Calu3 (cell line): ENCODE measurements at regions not wholly inside any gene's neighbourhood (a gene's known extent, or its start where the extent isn't known, plus 50 kb on each side); places are given as distances from the start of the nearest gene placed in this dataset.

Experiments used
- BruUV-seq: library from RNA; stranded (reverse); fragments of 400-500 nt; replicated peaks from 2 replicates; lab custom pipeline; 2021; lab: Mats Ljungman, UMichigan
- CTCF ChIA-PET: fragments of 300-600 bp; sonication (Branson Sonifier 250); formaldehyde crosslinking; loops from one replicate; lab custom pipeline; 2022; ENCODE audit warnings: antibody characterized with exemption; lab: Charles Lee
- DNase-seq: peaks from one replicate; pipeline ENCODE4 v3.0.0; 2022
- H3K27ac Mint-ChIP-seq: one replicate; pipeline ENCODE4 v1.8.0; 2022; ENCODE audit warnings: mixed read lengths; ENCODE audit not compliant: unreplicated experiment
- H3K27me3 Mint-ChIP-seq: one replicate; pipeline ENCODE4 v1.8.0; 2022; ENCODE audit warnings: mixed read lengths; ENCODE audit not compliant: unreplicated experiment
- H3K36me3 Mint-ChIP-seq: one replicate; pipeline ENCODE4 v1.8.0; 2022; ENCODE audit warnings: mild to moderate bottlenecking, moderate library complexity, mixed read lengths; ENCODE audit not compliant: insufficient read depth, unreplicated experiment
- H3K4me1 Mint-ChIP-seq: one replicate; pipeline ENCODE4 v1.8.0; 2022; ENCODE audit warnings: mild to moderate bottlenecking, low read depth, mixed read lengths; ENCODE audit not compliant: unreplicated experiment
- H3K4me3 Mint-ChIP-seq: one replicate; pipeline ENCODE4 v1.8.0; 2022; ENCODE audit warnings: mild to moderate bottlenecking, low read depth, moderate library complexity, mixed read lengths; ENCODE audit not compliant: unreplicated experiment
- H3K9me3 Mint-ChIP-seq: one replicate; pipeline ENCODE4 v1.8.0; 2022; ENCODE audit warnings: low read depth, mixed read lengths; ENCODE audit not compliant: unreplicated experiment
- intact Hi-C: fragments of 100-400 bp; cut with micrococcal nuclease; formaldehyde crosslinking; loops from one replicate; pipeline ENCODE4 v1.10.0; 2022; ENCODE audit not compliant: unreplicated experiment
- TF ChIP-seq, protein P1 (sequence below): fragments of 200-600 bp; IDR thresholded peaks from one replicate; pipeline ENCODE4 v1.8.0; 2022; ENCODE audit warnings: antibody characterized with exemption; ENCODE audit not compliant: unreplicated experiment

GRCh38 chr5:68421485-68422220 is 206.1 kb downstream of the PIK3R1 start:
- Mint-ChIP-seq H3K27me3 (no peaks in the 10 kb centered on the region), H3K36me3 (no peaks in the 10 kb centered on the region), H3K4me3 (no peak overlapping the region), H3K9me3 (peaks cover 4% of the 10 kb centered on the region), H3K4me1 (peaks cover 57% of the 10 kb centered on the region), H3K27ac (no peak overlapping the region)
- intact Hi-C loops = no loop called here
- CTCF ChIA-PET = no interaction called here
- no TSS peak for BruUV-seq
- DNase-seq = no peak
- TF ChIP-seq, protein P1, sequence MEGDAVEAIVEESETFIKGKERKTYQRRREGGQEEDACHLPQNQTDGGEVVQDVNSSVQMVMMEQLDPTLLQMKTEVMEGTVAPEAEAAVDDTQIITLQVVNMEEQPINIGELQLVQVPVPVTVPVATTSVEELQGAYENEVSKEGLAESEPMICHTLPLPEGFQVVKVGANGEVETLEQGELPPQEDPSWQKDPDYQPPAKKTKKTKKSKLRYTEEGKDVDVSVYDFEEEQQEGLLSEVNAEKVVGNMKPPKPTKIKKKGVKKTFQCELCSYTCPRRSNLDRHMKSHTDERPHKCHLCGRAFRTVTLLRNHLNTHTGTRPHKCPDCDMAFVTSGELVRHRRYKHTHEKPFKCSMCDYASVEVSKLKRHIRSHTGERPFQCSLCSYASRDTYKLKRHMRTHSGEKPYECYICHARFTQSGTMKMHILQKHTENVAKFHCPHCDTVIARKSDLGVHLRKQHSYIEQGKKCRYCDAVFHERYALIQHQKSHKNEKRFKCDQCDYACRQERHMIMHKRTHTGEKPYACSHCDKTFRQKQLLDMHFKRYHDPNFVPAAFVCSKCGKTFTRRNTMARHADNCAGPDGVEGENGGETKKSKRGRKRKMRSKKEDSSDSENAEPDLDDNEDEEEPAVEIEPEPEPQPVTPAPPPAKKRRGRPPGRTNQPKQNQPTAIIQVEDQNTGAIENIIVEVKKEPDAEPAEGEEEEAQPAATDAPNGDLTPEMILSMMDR = no peak

- no peak for DNase-seq
- CTCF ChIA-PET = no interaction called here
- TF ChIP-seq, protein P1 = no peak
- peaks cover 4% of the 10 kb centered on the region for H3K9me3 Mint-ChIP-seq
- intact Hi-C loops = no loop called here
- H3K4me1 Mint-ChIP-seq = peaks cover 61% of the 10 kb centered on the region
- no TSS peak for BruUV-seq
- H3K27ac Mint-ChIP-seq = no peak overlapping the region
- no peaks in the 10 kb centered on the region for H3K27me3 Mint-ChIP-seq
- H3K36me3 Mint-ChIP-seq = no peaks in the 10 kb centered on the region
- no peak overlapping the region for H3K4me3 Mint-ChIP-seq
Measured at GRCh38 chr5:68423154-68423811, 207.7 kb downstream of the PIK3R1 start.

- Mint-ChIP-seq H3K4me1 (peaks cover 51% of the 10 kb centered on the region), H3K9me3 (peaks cover 4% of the 10 kb centered on the region), H3K27me3 (no peaks in the 10 kb centered on the region), H3K4me3 (no peak overlapping the region), H3K27ac (peak overlapping the region; percentile 69), H3K36me3 (no peaks in the 10 kb centered on the region)
- intact Hi-C loops = no loop called here
- TF ChIP-seq, protein P1 = no peak
- no peak for DNase-seq
- CTCF ChIA-PET = interaction anchor here (0.8 kb wide), 1 partner anchor 28 kb away, joined by 8 read pairs; no protein-coding TSS in a partner anchor
- no TSS peak for BruUV-seq
Measured at GRCh38 chr5:68424799-68425537, 209.4 kb downstream of the PIK3R1 start.

DNA sequence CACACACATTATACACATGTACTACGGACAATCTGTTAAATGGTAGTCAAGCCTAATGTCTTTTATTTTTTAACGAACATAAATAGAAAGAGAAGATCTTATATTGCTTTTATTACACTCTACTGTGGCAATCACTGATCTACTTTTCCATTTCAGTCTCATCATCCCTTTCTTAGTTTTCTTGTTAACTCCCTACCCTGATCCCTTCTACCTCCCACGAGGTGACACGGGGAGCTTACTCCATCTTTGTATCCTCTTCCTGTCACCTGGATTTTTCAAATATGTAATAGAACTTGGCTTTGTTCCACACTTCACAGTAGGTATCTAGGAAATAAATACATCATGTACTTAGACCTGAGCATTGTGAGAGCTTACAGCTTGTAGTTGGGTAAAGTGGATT is 211.0 kb downstream of the PIK3R1 start:
- intact Hi-C loops = no loop called here
- CTCF ChIA-PET = no interaction called here
- H3K27me3 Mint-ChIP-seq = no peaks in the 10 kb centered on the region
- no peak for DNase-seq
- H3K36me3 Mint-ChIP-seq = no peaks in the 10 kb centered on the region
- peaks cover 4% of the 10 kb centered on the region for H3K9me3 Mint-ChIP-seq
- no peak overlapping the region for H3K27ac Mint-ChIP-seq
- TF ChIP-seq, protein P1 = no peak
- H3K4me3 Mint-ChIP-seq = no peak overlapping the region
- peaks cover 43% of the 10 kb centered on the region for H3K4me1 Mint-ChIP-seq
- no TSS peak for BruUV-seq
